Loucy (cell line): ENCODE measurements at regions not wholly inside any gene's neighbourhood (a gene's known extent, or its start where the extent isn't known, plus 50 kb on each side); places are given as distances from the start of the nearest gene placed in this dataset.

Experiments used
- CTCF ChIP-seq: fragments of 200-600 bp; sonication (generic); conservative IDR thresholded peaks from 2 replicates; pipeline ENCODE4 v1.5.1; 2014; ENCODE audit warnings: mild to moderate bottlenecking, antibody characterized with exemption, low read length
- EZH2phosphoT487 ChIP-seq: fragments of 200-600 bp; IDR thresholded peaks from 2 replicates; pipeline ENCODE4 v1.6.1; 2018; ENCODE audit warnings: antibody characterized with exemption, mild to moderate bottlenecking, moderate library complexity, borderline replicate concordance

GRCh38 chr20:61027218-61027617 is 224.8 kb upstream of the CDH4 start:
- TF ChIP-seq CTCF = no peak
- no peak for TF ChIP-seq EZH2phosphoT487
